ENCODE measurements at regions not wholly inside any gene's neighbourhood (a gene's known extent, or its start where the extent isn't known, plus 50 kb on each side); places are given as distances from the start of the nearest gene placed in this dataset.

DNA sequence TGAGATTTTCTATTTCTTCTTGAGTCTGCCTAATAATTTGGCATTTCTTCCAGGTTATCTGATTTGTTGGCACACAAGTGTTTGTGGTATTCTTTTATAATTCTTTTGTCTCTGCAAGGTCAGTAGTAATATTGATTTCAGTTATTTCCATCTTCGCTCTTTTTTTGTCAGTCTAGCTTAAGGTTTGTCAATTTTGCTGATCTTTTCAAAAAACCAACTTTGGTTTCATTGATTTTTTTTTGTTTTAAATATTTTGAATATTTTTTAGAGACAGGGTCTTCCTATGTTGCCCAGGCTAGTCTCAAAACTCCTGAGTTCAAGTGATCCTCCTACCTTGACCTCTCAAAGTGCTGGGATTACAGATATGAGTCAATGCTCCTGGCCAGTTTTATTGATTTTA is 162.8 kb downstream of the BARX1 start:
- WGBS, 3 donors, result 95 to 99% (median 97%) methylated on average over 1 of the region's 1 CpG
- intact Hi-C loops (cut with DNase I), result no loop called here

DNA sequence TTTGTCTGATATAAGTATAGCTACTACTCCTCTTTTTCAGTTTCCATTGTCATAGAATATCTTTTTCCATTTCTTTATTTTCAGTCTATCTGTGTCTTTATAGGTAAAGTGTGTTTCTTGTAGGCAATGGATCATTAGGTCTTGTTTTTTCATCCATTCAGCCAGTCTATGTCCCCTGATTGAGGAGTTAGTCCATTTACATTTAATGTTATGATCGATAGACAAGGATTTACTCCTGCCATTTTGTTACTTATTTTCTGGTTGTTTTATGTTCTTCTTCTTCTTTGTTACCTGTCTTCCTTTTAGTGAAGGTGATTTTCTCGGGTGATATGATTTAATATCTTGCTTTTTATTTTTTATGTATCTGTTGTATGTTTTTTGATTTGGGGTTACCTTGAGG is 169.0 kb downstream of the BARX1 start:
- H3K27ac ChIP-seq, result no peak overlapping the region

More for the DNA sequence above, 162.8 kb downstream of the BARX1 start:
- TF ChIP-seq EP300 (IDR thresholded peaks at IDR 0.05), result no peak
- no peak for TF ChIP-seq POLR2A (IDR thresholded peaks at IDR 0.05)
- TF ChIP-seq, protein P1, sequence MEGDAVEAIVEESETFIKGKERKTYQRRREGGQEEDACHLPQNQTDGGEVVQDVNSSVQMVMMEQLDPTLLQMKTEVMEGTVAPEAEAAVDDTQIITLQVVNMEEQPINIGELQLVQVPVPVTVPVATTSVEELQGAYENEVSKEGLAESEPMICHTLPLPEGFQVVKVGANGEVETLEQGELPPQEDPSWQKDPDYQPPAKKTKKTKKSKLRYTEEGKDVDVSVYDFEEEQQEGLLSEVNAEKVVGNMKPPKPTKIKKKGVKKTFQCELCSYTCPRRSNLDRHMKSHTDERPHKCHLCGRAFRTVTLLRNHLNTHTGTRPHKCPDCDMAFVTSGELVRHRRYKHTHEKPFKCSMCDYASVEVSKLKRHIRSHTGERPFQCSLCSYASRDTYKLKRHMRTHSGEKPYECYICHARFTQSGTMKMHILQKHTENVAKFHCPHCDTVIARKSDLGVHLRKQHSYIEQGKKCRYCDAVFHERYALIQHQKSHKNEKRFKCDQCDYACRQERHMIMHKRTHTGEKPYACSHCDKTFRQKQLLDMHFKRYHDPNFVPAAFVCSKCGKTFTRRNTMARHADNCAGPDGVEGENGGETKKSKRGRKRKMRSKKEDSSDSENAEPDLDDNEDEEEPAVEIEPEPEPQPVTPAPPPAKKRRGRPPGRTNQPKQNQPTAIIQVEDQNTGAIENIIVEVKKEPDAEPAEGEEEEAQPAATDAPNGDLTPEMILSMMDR (IDR thresholded peaks at IDR 0.05), result no peak
- H3K9me3 ChIP-seq, result no peaks in the 10 kb centered on the region
- H3K4me1 ChIP-seq (ENCODE audit: insufficient read depth), result no peaks in the 10 kb centered on the region
- H3K36me3 ChIP-seq, result no peaks in the 10 kb centered on the region
- H3K4me3 ChIP-seq, result no peak overlapping the region
- H3K27ac ChIP-seq, result no peak overlapping the region
- H3K27me3 ChIP-seq, result no peaks in the 10 kb centered on the region
- DNase-seq, result no peak

DNA sequence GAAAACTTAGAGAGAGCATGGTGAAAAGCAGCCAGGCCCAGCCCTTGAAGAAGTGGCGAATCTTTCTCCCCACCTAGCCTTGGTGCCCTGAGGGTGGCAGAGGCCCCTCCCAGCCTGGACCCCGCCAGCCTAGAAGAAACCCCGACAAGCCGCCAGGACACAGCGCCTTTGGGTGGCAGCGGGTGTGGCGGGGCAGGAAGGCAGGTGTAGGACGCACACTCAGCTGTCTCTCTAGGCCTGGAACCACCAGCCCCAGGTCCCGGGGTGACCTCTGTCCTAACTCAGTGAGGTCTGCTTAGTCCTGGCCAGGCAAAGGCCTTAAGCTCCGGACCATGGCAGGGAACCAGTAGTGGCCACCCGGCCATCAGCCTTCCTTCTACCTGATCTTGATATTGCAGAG is 178.3 kb downstream of the BARX1 start:
- Histone ChIP-seq H3K27me3 (no peaks in the 10 kb centered on the region), H3K36me3 (no peaks in the 10 kb centered on the region), H3K4me1 (ENCODE audit: insufficient read depth) (no peaks in the 10 kb centered on the region), H3K27ac (no peak overlapping the region), H3K9me3 (no peaks in the 10 kb centered on the region), H3K4me3 (no peak overlapping the region)
- DNase-seq, result no peak
- 89 to 92% (median 92%) methylated on average over 11 of the region's 11 CpGs for WGBS, 3 donors
- no peak for TF ChIP-seq POLR2A (IDR thresholded peaks at IDR 0.05)
- no peak for TF ChIP-seq EP300 (IDR thresholded peaks at IDR 0.05)
- TF ChIP-seq, protein P1 (IDR thresholded peaks at IDR 0.05), result no peak
- intact Hi-C loops (cut with DNase I), result no loop called here

More for the DNA sequence above, 169.0 kb downstream of the BARX1 start:
- intact Hi-C loops (cut with DNase I), result no loop called here
- Histone ChIP-seq H3K9me3 (no peaks in the 10 kb centered on the region), H3K4me1 (ENCODE audit: insufficient read depth) (no peaks in the 10 kb centered on the region), H3K27me3 (no peaks in the 10 kb centered on the region), H3K36me3 (no peaks in the 10 kb centered on the region), H3K4me3 (no peak overlapping the region)
- DNase-seq, result no peak
- WGBS, 3 donors, result 77 to 88% (median 86%) methylated on average over 2 of the region's 2 CpGs
- TF ChIP-seq POLR2A (IDR thresholded peaks at IDR 0.05) (no peak), EP300 (IDR thresholded peaks at IDR 0.05) (no peak)
- TF ChIP-seq, protein P1 (IDR thresholded peaks at IDR 0.05), result no peak

DNA sequence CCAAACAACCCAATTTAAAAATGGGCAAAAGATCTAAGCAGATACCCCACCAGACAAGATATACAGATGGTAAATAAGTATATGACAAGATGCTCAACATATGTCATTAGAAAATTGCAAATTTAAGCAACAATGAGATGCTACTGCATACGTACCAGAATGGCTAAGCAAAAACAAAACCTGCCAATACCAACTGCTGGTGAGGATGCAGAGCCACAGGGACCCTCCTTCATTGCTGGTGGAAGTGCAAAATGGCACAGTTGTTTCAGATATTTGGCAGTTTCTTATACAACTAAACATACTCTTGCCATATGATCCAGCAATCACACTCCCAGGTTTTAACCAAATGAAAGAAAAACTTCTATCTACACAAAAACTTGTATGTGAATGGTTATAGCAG is 178.9 kb downstream of the BARX1 start:
- TF ChIP-seq, protein P1 (IDR thresholded peaks at IDR 0.05), result no peak
- TF ChIP-seq POLR2A (IDR thresholded peaks at IDR 0.05) (no peak), EP300 (IDR thresholded peaks at IDR 0.05) (no peak)
- H3K36me3 ChIP-seq, result no peaks in the 10 kb centered on the region
- no peak overlapping the region for H3K4me3 ChIP-seq
- no peaks in the 10 kb centered on the region for H3K4me1 ChIP-seq (ENCODE audit: insufficient read depth)
- intact Hi-C loops (cut with DNase I), result no loop called here
- H3K27me3 ChIP-seq, result no peaks in the 10 kb centered on the region
- no peak for DNase-seq
- 68 to 85% (median 71%) methylated on average over 1 of the region's 1 CpG for WGBS, 3 donors
- H3K9me3 ChIP-seq, result no peaks in the 10 kb centered on the region
- H3K27ac ChIP-seq, result no peak overlapping the region

Data from ovary (tissue), 7 donors.